WTC11 (cell line): ENCODE measurements at regions not wholly inside any gene's neighbourhood (a gene's known extent, or its start where the extent isn't known, plus 50 kb on each side); places are given as distances from the start of the nearest gene placed in this dataset.

Source experiments
- ATAC-seq: fragments of 200-7000 bp; cut with Tn5 transposase; 2 replicates; pipeline ENCODE4 v1.10.0; 2021; ENCODE audit warnings: mild to moderate bottlenecking, moderate library complexity
- CTCF ChIA-PET: fragments of 300-600 bp; sonication (Branson Sonifier 250); formaldehyde crosslinking; loops from one replicate; lab custom pipeline; 2021; ENCODE audit warnings: antibody characterized with exemption; lab: Charles Lee
- POLR2A ChIA-PET: fragments of 350-600 bp; sonication (Branson Sonifier 250); formaldehyde crosslinking; loops from one replicate; lab custom pipeline; 2021; ENCODE audit warnings: antibody characterized with exemption; lab: Charles Lee
- DNase-seq: peaks from one replicate; pipeline ENCODE4 v3.0.0; 2021; ENCODE audit warnings: low spot score
- H3K27ac Mint-ChIP-seq: 2 replicates; pipeline ENCODE4 v1.8.0; 2021; ENCODE audit warnings: mixed read lengths
- H3K27me3 Mint-ChIP-seq: 2 replicates; pipeline ENCODE4 v1.8.0; 2021; ENCODE audit warnings: low read depth, mild to moderate bottlenecking, moderate library complexity, mixed read lengths
- H3K36me3 Mint-ChIP-seq: 2 replicates; pipeline ENCODE4 v1.8.0; 2021; ENCODE audit warnings: mixed read lengths
- H3K4me1 Mint-ChIP-seq: 2 replicates; pipeline ENCODE4 v1.8.0; 2022; ENCODE audit warnings: mixed read lengths
- H3K4me3 Mint-ChIP-seq: 2 replicates; pipeline ENCODE4 v1.8.0; 2021; ENCODE audit warnings: mild to moderate bottlenecking, moderate library complexity, mixed read lengths
- H3K9me3 Mint-ChIP-seq: 2 replicates; pipeline ENCODE4 v1.8.0; 2021; ENCODE audit warnings: mixed read lengths
- ATF1 ChIP-seq: sonication (generic); formaldehyde crosslinking; IDR thresholded peaks from 2 replicates; pipeline ENCODE4 v1.8.1; 2023; ENCODE audit warnings: mild to moderate bottlenecking, moderate library complexity, missing genetic modification reagents
- E2F5 ChIP-seq: sonication (generic); formaldehyde crosslinking; IDR thresholded peaks from 2 replicates; pipeline ENCODE4 v1.8.1; 2022; ENCODE audit warnings: mild to moderate bottlenecking, moderate library complexity, missing genetic modification reagents
- EMX1 ChIP-seq: fragments of 250-450 bp; sonication (Bioruptor Pico); IDR thresholded peaks from 2 replicates; pipeline ENCODE4 v1.8.0; 2021; ENCODE audit warnings: mild to moderate bottlenecking
- FOXJ3 ChIP-seq: sonication (generic); formaldehyde crosslinking; IDR thresholded peaks from 2 replicates; pipeline ENCODE4 v1.9.0; 2021; ENCODE audit warnings: missing genetic modification reagents, mild to moderate bottlenecking, borderline replicate concordance
- FOXP1 ChIP-seq: sonication (generic); formaldehyde crosslinking; IDR thresholded peaks from 2 replicates; pipeline ENCODE4 v1.8.0; 2022; ENCODE audit warnings: missing genetic modification reagents, mild to moderate bottlenecking, moderate library complexity, borderline replicate concordance
- SMAD4 ChIP-seq: sonication (generic); formaldehyde crosslinking; IDR thresholded peaks from 2 replicates; pipeline ENCODE4 v1.8.0; 2022; ENCODE audit warnings: mild to moderate bottlenecking, missing genetic modification reagents
- ZNF219 ChIP-seq: sonication (generic); formaldehyde crosslinking; IDR thresholded peaks from 2 replicates; pipeline ENCODE4 v1.8.0; 2023; ENCODE audit warnings: missing genetic modification reagents, mild to moderate bottlenecking, borderline replicate concordance
- ZNF396 ChIP-seq: fragments of 250-450 bp; sonication (Bioruptor Pico); IDR thresholded peaks from 2 replicates; pipeline ENCODE4 v1.8.0; 2021; ENCODE audit warnings: mild to moderate bottlenecking, moderate library complexity, borderline replicate concordance
- ZNF416 ChIP-seq: fragments of 250-450 bp; sonication (Bioruptor Pico); IDR thresholded peaks from 2 replicates; pipeline ENCODE4 v1.9.0; 2021; ENCODE audit warnings: mild to moderate bottlenecking, inconsistent platforms
- ZNF425 ChIP-seq: fragments of 250-450 bp; sonication (Bioruptor Pico); conservative IDR thresholded peaks from 2 replicates; pipeline ENCODE4 v1.9.0; 2021; ENCODE audit warnings: mild to moderate bottlenecking
- TF ChIP-seq, protein P1 (sequence below): fragments of 250-450 bp; sonication (Bioruptor Pico); IDR thresholded peaks from 2 replicates; pipeline ENCODE4 v2.1.2; 2022; ENCODE audit warnings: mild to moderate bottlenecking, moderate library complexity
- TF ChIP-seq, protein P2 (sequence below): sonication (generic); formaldehyde crosslinking; IDR thresholded peaks from 2 replicates; pipeline ENCODE4 v1.8.0; 2022; ENCODE audit warnings: mild to moderate bottlenecking, missing genetic modification reagents
- TF ChIP-seq, protein P3 (sequence below): sonication (generic); formaldehyde crosslinking; IDR thresholded peaks from 2 replicates; pipeline ENCODE4 v1.8.1; 2023; ENCODE audit warnings: mild to moderate bottlenecking, missing genetic modification reagents, borderline replicate concordance
- TF ChIP-seq, protein P4 (sequence below): sonication (generic); formaldehyde crosslinking; IDR thresholded peaks from 2 replicates; pipeline ENCODE4 v1.8.0; 2022; ENCODE audit warnings: mild to moderate bottlenecking, missing genetic modification reagents
- TF ChIP-seq, protein P5 (sequence below): sonication (generic); formaldehyde crosslinking; IDR thresholded peaks from 2 replicates; pipeline ENCODE4 v1.8.1; 2023; ENCODE audit warnings: mild to moderate bottlenecking, moderate library complexity, missing genetic modification reagents

- CTCF ChIA-PET: interaction anchor here (0.6 kb wide), 1 partner anchor 21 kb away, joined by 4 read pairs; no protein-coding TSS in a partner anchor
- ATAC-seq: no peak
- no peak overlapping the region for H3K4me3 Mint-ChIP-seq
- H3K4me1 Mint-ChIP-seq: peaks cover 22% of the 10 kb centered on the region
- no peaks in the 10 kb centered on the region for H3K36me3 Mint-ChIP-seq
- no peaks in the 10 kb centered on the region; the same call in none of the 2 replicates for H3K27me3 Mint-ChIP-seq
- no peak for DNase-seq
- TF ChIP-seq, protein P1, sequence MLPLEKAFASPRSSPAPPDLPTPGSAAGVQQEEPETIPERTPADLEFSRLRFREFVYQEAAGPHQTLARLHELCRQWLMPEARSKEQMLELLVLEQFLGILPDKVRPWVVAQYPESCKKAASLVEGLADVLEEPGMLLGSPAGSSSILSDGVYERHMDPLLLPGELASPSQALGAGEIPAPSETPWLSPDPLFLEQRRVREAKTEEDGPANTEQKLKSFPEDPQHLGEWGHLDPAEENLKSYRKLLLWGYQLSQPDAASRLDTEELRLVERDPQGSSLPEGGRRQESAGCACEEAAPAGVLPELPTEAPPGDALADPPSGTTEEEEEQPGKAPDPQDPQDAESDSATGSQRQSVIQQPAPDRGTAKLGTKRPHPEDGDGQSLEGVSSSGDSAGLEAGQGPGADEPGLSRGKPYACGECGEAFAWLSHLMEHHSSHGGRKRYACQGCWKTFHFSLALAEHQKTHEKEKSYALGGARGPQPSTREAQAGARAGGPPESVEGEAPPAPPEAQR: no peak
- POLR2A ChIA-PET: no interaction called here
- no peak overlapping the region for H3K27ac Mint-ChIP-seq
- H3K9me3 Mint-ChIP-seq: no peaks in the 10 kb centered on the region
Measured at GRCh38 chr6:167507376-167507945, 182.6 kb downstream of the TTLL2 start.

DNA sequence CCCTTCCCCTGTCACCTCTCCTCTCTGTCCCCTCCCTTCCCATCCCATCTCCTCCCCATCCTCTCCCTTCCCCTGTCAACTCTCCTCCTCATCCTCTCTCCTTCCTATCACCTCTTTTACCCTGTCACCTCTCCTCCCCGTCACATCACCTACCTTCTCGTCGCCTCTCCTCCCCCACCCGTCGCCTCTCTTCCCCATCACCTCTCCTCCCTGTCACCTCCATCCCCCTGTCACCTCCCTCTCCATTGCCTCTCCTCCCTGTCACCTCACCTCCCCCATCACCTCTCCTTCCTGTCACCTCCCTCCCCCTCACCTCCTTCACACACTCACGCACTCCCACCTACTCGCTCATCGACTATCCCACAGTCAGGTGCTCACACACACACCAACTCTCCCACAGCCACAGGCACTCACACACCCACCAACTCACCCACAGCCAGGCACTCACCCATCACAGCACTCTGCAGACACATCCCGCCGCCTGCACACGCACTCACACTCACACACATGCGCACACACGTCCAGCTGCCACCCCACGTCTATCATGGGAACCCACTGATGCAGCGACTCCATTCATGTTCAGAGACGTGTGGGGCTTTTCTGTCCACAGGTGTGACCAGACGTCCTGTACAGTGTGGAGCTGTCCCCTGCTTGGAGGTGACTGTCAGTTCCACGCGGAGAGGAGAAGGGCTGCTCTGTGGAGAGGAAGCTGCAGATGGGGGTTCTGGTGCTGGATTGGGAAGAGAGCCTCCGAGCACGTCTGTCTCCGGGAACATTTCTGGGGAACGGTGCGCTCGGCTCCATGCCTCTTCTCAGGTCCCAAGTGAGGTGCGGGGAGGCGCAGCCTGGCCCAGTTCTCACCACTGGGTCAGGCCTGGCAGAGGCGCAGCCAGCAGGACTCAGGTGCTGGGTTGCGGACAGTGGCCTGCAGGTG lies 184.3 kb downstream of the TTLL2 start:
- ATAC-seq: no peak
- TF ChIP-seq, protein P2, sequence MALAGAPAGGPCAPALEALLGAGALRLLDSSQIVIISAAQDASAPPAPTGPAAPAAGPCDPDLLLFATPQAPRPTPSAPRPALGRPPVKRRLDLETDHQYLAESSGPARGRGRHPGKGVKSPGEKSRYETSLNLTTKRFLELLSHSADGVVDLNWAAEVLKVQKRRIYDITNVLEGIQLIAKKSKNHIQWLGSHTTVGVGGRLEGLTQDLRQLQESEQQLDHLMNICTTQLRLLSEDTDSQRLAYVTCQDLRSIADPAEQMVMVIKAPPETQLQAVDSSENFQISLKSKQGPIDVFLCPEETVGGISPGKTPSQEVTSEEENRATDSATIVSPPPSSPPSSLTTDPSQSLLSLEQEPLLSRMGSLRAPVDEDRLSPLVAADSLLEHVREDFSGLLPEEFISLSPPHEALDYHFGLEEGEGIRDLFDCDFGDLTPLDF (CRISPR knock-in tag): no peak
- TF ChIP-seq ZNF219 (CRISPR knock-in tag) (no peak), FOXJ3 (no peak), FOXP1 (0 out of 2 replicates have a peak, but pooled peaks have one; percentile 29), ZNF396 (CRISPR knock-in tag) (no peak)
- TF ChIP-seq, protein P3, sequence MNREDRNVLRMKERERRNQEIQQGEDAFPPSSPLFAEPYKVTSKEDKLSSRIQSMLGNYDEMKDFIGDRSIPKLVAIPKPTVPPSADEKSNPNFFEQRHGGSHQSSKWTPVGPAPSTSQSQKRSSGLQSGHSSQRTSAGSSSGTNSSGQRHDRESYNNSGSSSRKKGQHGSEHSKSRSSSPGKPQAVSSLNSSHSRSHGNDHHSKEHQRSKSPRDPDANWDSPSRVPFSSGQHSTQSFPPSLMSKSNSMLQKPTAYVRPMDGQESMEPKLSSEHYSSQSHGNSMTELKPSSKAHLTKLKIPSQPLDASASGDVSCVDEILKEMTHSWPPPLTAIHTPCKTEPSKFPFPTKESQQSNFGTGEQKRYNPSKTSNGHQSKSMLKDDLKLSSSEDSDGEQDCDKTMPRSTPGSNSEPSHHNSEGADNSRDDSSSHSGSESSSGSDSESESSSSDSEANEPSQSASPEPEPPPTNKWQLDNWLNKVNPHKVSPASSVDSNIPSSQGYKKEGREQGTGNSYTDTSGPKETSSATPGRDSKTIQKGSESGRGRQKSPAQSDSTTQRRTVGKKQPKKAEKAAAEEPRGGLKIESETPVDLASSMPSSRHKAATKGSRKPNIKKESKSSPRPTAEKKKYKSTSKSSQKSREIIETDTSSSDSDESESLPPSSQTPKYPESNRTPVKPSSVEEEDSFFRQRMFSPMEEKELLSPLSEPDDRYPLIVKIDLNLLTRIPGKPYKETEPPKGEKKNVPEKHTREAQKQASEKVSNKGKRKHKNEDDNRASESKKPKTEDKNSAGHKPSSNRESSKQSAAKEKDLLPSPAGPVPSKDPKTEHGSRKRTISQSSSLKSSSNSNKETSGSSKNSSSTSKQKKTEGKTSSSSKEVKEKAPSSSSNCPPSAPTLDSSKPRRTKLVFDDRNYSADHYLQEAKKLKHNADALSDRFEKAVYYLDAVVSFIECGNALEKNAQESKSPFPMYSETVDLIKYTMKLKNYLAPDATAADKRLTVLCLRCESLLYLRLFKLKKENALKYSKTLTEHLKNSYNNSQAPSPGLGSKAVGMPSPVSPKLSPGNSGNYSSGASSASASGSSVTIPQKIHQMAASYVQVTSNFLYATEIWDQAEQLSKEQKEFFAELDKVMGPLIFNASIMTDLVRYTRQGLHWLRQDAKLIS (CRISPR knock-in tag): no peak
- TF ChIP-seq, protein P4, sequence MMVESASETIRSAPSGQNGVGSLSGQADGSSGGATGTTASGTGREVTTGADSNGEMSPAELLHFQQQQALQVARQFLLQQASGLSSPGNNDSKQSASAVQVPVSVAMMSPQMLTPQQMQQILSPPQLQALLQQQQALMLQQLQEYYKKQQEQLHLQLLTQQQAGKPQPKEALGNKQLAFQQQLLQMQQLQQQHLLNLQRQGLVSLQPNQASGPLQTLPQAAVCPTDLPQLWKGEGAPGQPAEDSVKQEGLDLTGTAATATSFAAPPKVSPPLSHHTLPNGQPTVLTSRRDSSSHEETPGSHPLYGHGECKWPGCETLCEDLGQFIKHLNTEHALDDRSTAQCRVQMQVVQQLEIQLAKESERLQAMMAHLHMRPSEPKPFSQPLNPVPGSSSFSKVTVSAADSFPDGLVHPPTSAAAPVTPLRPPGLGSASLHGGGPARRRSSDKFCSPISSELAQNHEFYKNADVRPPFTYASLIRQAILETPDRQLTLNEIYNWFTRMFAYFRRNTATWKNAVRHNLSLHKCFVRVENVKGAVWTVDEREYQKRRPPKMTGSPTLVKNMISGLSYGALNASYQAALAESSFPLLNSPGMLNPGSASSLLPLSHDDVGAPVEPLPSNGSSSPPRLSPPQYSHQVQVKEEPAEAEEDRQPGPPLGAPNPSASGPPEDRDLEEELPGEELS (CRISPR knock-in tag): no peak
- TF ChIP-seq, all 79 proteins: peak for 1
- POLR2A ChIA-PET: no interaction called here

DNA sequence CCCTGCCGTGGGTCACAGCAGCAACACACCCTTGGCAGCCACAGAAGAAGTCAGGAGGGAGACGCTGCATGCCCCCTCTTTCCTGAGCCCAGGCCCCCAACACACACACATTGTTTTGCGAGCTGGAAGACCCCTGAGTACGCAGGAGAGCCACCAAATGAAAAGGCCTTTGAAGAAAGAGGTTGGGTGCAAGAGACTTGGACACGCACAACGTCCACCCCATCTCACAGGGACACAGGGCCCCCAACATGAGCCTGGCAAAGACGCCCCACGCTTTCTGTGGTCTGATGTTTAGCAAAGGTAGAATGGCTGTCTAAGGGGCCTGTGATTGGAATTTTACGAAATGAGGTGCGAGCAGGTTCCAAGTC lies 185.0 kb downstream of the TTLL2 start:
- CTCF ChIA-PET: no interaction called here
- TF ChIP-seq, protein P5, sequence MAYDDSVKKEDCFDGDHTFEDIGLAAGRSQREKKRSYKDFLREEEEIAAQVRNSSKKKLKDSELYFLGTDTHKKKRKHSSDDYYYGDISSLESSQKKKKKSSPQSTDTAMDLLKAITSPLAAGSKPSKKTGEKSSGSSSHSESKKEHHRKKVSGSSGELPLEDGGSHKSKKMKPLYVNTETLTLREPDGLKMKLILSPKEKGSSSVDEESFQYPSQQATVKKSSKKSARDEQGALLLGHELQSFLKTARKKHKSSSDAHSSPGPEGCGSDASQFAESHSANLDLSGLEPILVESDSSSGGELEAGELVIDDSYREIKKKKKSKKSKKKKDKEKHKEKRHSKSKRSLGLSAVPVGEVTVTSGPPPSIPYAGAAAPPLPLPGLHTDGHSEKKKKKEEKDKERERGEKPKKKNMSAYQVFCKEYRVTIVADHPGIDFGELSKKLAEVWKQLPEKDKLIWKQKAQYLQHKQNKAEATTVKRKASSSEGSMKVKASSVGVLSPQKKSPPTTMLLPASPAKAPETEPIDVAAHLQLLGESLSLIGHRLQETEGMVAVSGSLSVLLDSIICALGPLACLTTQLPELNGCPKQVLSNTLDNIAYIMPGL (CRISPR knock-in tag): no peak
- TF ChIP-seq SMAD4 (CRISPR knock-in tag) (no peak), ZNF425 (CRISPR knock-in tag) (no peak), ATF1 (CRISPR knock-in tag) (no peak), EMX1 (CRISPR knock-in tag) (no peak), ZNF416 (no peak), E2F5 (CRISPR knock-in tag) (no peak)

More for the DNA sequence above, 184.3 kb downstream of the TTLL2 start:
- Mint-ChIP-seq H3K4me1 (peaks cover 22% of the 10 kb centered on the region), H3K4me3 (no peak overlapping the region), H3K9me3 (no peaks in the 10 kb centered on the region), H3K36me3 (no peaks in the 10 kb centered on the region), H3K27ac (no peak overlapping the region), H3K27me3 (no peaks in the 10 kb centered on the region)
- CTCF ChIA-PET: no interaction called here
- no peak for DNase-seq

More for the DNA sequence above, 185.0 kb downstream of the TTLL2 start:
- POLR2A ChIA-PET: no interaction called here
- Mint-ChIP-seq H3K27me3 (no peaks in the 10 kb centered on the region), H3K27ac (no peak overlapping the region), H3K9me3 (no peaks in the 10 kb centered on the region), H3K36me3 (no peaks in the 10 kb centered on the region), H3K4me1 (peaks cover 22% of the 10 kb centered on the region), H3K4me3 (no peak overlapping the region)
- DNase-seq (no peak), ATAC-seq (no peak)
